ENCODE measurements at regions not wholly inside any gene's neighbourhood (a gene's known extent, or its start where the extent isn't known, plus 50 kb on each side); places are given as distances from the start of the nearest gene placed in this dataset.

DNA sequence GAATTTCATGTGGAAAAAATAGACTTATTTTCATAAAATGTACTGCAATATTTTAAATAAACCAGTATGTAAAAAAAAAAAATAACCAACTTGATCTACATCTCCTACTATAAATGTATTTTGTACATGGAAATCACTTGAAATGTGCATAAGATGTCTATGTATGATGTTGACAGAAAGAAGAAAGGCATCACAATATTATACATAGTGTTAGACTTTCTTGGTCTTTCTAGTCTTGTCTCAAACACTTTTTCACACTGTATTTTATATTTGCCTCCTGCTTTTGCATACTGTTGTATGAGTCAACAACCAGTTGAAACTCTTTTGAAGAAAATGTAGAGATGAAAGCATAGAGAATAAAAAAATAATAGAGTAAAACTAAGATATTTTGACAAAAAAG lies 352.4 kb upstream of the MGAT4C start:
- no peak for TF ChIP-seq POLR2A (IDR thresholded peaks at IDR 0.05; ENCODE audit: low read depth, low read length)
- TF ChIP-seq POLR2AphosphoS5 (IDR thresholded peaks at IDR 0.05; ENCODE audit: low read depth, low read length): no peak
- no peak for TF ChIP-seq TAF1 (IDR thresholded peaks at IDR 0.05; ENCODE audit: low read depth, low read length)
- TF ChIP-seq PAX5 (IDR thresholded peaks at IDR 0.05; ENCODE audit: insufficient read depth, low read length, severe bottlenecking): no peak
- no peak for TF ChIP-seq SPI1 (IDR thresholded peaks at IDR 0.05; ENCODE audit: low read depth, low read length)

Data from GM12891 (cell line).